Stimulated activated CD4-positive, alpha-beta T cell treated with anti-CD3 and anti-CD28 coated beads, Interleukin-2, amount 100 ng/mL, for 48 hours (primary cell): ENCODE measurements at regions not wholly inside any gene's neighbourhood (a gene's known extent, or its start where the extent isn't known, plus 50 kb on each side); places are given as distances from the start of the nearest gene placed in this dataset.
"Not testable (repeated sequence)": the region's sequence is repeated elsewhere in the genome, so short reads cannot be mapped to it uniquely, and the experiment has no call there.

Experiments used
- DNase-seq, 2 donors: peaks; one replicate each; pipeline ENCODE4 v3.0.0-alpha.2; 2020

DNA sequence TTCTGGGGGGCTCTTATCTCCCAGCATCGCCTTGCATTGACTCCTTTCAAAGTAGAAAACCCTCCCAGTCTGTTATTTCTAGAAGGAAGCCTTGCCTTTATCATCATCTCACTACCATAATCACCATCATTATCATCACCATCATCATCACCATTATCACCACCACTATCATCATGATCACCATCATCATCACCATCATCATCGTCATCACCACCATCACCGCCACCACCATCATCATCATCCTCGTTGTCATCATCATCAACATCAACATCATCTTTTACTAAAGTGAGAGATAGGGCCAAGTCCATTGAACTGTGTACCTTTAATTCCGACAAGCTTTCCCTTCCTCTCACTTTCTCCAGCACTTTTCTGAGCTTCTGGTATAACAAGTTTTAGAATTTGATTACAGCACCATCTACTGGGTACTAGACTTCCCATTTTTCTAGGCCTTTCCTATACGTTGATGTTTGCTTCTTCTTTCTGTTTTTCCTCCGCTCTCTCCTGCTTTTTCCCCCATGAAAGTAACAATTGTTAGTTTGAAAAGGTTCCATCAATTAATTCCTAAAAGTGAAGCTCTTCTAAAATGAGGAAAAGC is 226.4 kb downstream of the BUB3 start:
- no peak for DNase-seq

DNA sequence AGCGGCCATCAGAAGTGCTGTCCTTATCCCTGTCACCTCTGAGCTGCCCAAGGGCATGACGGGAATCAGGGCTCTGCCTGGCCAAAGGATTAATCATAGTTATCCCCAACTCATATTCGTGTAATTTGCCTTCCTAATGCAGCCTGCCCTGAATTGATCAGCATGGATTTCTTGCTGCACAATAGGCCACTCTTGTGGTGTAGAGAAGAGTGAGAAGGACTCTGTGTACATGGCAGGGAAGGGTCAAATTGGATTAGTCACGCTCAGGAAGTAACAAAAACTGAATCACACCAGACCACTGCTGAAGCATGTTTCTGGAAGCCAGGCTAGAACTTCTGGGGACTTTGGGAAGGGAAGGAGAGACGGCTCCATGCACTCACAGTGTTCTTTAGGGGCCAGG is 227.0 kb downstream of the BUB3 start:
- no peak for DNase-seq

DNA sequence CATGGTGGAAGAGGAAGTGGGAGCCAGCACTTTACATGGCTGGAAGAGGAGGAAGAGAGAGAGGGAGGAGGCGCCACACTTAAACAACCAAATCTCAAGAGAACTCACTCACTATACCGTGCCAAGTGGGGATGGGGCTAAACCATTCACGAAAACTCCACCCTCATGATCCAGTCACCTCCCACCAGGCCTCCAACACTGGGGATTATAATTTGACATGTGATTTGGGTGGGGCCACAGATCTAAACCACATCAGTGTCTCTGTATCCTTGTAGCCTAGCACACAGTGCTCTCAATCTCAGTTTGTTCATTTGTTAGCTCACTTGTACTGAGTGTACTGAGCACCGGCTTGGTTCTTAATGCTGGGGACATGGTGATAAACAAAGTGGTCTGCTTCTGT is 228.3 kb downstream of the BUB3 start:
- no peak for DNase-seq

DNA sequence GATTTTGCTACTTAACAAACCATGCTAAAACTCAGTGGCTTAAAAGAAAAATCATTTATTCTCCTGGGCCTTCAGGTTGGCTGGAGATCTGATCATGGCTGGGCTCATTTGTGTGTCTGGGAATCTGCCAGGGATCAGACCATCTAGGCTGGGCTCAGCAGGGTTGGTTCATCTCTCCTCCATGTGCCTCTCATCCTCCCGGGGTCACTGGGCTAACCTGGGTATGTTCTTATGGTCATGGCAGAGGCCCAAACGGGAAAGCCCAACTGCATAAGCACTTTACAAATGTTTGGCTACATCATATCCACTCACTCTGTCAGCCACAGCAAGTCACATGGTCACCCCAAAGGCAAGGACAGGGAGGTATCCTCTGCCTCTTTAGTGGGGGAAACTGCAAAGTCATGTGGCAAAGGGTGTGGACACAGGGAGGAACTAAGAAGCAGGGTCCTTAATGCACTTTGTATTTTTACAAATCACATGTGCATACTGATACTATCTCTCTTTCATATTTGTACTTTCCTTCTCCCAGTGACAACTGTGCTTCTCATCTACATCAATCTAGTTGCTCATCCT is 231.4 kb downstream of the BUB3 start:
- no peak for DNase-seq

DNA sequence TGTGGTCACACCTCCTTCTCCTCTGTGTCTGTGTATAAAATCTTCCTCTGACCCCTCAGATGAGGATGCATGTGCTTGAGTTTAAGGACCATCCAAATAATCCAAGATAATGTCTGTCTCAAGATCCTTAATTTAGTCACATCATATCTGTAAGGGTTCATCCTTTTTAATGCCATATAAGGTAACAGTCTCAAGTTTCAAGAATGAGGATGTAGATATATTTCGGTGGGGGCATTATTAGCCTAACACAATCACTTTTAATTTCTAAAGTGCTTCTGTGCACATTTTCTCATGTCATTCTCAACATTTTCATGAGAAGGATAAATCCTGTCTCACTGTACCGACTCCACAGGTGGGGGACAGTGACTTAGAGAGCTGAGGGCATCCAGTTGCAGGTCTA is 235.3 kb downstream of the BUB3 start:
- no peak for DNase-seq

DNA sequence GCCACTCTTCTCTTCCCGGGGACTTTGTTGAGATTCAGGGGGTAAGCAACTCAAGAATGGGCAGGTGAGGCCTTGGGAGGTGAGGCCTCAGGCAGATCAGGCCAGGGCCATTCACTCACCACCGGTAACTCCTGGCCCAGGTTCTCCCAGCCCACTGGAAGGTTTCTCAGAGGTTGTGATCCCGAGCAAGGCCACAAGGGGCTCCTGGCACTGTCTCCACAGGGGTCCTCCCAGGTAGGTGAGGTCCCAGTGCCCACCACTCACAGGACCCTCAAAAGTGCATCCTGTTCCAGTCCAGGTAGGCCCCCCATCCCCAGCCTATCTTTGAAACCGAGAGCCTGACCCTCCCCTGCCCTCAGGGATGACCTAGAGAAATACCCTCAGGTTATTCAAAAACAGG is 236.1 kb downstream of the BUB3 start:
- DNase-seq: no peak

DNA sequence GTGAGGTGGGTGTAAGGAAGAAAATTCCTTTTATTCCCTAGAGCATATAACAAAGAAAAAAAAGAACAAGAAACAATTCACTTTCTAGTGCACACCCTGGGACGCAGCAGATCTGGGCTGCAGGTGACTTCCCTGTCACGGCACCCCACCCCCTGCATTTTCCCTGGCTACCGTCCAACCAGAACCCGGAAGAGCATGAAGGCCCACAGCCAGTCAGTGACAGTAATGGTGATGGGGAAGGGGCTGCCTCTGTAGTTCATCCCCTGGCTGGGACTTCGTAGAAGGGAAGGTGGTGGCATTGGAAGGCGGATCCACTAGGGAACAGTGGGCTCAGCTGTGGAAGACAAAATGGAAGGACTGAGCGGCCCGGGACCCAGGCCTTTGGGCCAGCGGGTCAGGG is 236.7 kb downstream of the BUB3 start:
- DNase-seq: no peak

DNA sequence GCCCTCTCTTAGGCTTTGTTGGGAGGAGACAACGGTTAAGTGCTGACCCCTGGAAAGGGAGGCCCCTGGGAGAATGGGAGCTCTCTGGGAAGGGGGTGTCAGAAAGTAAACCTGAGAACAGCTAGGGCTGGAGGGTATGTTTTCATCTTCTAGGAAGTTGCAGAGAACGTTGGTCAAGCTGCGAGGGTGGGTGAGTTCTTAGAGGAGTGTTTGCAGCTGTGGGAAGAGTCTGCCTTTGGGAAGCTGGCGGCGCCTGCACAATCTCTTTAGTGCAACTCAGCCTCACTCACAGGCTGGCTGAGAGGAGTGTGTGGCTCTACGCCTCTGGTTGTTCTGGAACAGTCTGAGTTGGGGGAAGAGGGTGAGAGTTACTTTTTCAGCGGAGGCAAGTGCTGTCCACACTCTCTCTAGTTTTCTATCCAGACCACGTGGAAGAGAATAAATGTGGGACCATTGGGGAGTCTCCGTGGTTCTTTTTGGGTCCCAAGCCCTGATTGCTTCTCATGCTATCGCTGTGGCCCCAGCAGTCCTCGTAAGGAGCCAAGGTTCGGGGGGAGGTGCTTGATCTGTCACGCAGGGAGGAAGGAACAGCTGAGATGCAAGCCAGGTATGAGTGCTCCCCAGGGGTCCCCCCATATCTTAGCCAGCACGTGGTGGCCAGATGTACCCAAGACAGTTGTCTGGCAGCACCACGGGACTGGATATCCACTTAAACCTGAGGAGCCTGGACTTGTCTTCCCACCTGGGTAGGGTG is 237.2 kb downstream of the BUB3 start:
- DNase-seq: no peak

DNA sequence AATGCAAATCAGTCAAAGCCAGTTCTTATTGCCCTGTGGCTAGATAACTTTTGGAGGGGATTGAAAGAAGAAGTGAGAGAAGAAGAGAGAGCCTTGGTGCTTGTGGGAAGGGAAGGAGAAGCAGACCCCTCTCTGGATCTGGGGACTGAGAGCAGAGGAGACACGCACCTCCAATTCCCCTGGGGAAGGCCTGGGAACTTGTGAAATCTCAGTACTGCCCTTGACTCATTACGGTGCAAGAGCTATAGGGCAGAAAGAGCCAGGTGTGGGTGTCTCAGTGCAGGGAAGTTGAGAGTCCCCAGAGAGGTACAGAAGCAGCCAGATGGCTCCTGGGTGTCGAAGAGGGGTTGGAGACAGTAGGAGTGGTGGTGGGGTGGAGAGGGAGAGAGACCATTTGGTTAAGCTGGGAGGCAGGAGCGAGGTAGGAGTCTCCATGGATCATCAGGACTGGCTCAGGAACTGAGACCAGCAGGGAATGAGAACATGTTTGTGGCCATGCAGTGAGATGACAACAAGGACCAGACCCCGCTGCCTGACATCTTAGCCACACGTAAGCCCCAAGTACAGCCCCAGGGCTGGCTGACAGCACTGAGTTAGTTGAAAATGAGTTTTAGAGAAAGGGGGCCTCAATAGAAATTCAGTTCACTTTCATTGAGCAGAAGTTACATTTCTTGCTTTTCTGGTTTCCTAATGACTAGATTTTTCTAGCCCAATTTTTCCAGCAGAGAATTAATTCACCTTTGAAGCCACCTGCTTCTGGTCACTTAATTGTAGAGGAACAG is 238.2 kb downstream of the BUB3 start:
- DNase-seq: no peak

DNA sequence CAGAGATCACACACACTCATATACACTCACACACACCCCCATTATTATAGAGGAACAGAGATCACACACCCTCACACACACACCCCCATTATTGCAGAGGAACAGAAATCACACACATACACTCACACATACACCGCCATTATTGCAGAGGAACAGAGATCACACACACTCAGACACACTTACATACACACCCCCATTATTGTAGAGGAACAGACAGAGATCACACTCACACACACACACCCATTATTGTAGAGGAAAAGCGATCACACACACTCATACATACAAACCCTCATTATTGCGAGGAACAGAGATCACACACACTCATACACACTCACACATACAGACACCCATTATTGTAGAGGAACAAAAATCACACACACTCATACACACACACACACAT is 239.0 kb downstream of the BUB3 start:
- DNase-seq: no peak

DNA sequence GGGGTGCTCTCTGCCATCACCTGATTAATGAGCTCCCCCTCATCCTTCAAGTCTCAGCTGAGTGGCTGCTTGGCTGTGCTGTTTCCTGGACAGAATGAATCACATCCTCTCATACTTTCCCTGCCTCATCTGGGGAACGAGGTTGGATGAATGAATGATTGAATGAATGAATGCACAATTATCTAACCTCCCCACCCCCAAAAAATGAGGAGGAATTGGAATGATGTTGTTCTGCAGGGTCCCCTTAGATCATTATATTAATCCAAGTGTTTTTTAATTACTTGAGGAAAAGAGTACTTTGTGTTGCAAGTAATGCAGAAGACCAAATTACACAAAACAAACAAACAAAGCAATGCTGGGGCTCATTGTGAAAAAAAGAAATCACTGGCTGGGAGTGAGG is 240.2 kb downstream of the BUB3 start:
- DNase-seq: no peak

DNA sequence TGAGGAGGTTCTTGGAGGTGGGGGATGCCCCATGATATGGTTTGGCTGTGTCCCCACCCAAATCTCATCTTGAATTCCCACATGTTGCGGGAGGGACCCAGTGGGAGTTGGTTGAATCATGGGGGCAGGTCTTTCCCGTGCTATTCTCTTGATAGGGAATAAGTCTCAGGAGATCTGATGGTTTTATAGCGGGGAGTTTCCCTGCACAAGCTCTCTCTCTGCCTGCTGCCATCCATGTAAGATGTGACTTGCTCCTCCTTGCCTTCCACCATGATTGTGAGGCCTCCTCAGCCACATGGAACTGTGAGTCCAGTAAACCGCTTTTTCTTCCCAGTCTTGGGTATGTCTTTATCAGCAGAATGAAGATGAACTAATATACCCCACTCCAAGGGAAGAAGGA is 241.0 kb downstream of the BUB3 start:
- not testable (repeated sequence) for DNase-seq

DNA sequence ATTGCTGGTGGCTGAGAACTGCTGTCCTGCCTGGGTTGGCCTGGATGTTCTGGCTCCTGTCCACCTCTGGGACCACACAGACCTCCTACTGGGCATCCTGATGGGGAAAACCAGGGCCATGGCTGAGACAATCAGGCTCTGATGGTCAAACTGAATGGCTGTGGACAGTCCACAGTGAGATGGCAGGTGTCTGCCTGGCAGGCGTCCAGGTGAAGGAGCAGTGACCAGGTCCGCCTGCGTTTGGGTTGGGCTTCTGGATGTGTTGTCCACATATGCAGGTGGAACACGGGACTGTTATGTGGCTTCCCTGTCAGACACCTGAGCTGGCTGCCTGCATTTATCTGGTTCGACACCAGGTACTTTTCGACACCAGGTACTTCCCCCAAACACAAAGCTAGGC is 241.7 kb downstream of the BUB3 start:
- DNase-seq: no peak

DNA sequence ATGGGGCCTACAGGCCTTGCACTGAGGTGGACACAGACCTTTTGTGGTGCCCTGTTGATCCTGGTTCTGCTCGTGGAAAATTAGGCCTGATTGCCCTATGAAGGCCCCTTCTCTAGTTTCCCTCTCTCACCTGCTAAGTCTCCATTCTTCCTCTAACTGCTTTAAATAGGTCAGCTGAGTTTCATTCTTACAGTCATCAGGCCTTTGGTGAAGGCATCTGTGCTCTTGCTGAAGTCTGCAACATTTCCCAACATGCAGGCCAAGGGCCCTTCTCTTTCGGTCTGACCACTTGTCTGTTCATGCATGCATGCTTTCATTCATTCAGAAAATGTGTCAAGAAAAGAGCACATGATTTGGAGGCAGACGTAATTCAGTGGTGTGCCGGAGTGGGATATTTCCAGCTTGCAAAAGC is 244.0 kb downstream of the BUB3 start:
- DNase-seq: no peak

DNA sequence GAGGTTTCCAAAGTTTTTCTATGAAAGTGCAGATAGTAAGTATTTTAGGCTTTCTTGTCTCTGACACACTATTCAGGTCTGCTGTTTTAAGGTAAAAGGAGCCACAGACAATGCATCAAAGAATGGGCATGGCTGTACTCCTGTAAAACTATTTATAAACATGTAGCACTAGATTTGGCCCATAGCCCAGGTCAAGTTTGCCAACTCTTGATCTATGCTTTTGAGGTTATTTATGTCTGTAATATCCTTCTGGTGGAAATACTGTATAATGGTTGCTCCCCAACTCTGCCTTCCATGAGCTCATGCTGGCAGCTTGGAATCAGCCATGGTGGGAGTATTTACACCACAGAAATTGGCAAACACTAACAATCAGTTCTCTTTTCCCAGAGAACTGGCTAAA is 244.6 kb downstream of the BUB3 start:
- no peak for DNase-seq

DNA sequence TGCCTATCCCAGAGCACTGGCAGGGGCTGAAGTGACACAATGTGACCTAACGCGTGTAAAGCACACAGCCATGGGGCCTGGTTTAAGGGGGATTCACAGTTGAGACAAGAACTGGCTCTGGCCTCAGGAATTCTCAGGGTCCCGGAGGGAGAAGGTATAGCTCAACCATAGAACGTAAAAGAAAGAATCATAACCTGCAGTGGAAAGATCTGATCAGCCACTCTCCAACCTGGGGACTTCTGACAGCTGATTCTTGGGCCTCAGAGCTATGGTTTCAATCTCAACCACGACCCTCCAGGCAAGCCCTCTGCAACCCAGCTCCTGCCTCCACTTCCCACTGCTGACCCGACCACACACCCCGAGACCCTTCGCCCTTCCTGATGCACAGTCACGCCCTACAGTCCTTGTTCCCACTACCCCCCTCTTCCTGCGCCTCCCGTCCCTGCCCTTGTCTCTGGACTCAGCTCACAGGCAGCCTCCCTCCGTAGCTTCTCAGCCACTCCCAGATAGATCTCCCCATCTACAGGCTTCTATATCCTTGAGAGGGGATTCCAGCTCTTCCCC is 245.2 kb downstream of the BUB3 start:
- DNase-seq: no peak

DNA sequence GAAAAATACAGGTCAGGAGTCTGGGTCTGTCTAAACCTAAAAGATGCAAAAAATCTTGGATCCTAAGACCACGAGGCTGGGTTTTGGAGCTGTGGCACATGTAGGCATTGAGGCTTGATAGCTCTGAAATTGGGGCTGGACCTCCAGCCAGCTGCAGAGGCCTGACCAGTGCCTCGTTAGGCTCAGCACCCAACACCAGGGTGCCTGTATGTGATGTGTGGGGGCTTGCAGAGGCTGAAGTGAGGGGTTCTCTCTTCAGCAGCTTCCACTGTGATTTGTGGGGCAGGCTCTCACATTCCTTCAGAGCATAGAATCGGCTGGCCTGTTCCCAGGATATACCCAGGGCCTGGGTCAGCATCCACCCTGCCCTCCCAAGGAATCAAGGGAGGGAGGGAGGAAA is 247.8 kb downstream of the BUB3 start:
- DNase-seq: no peak

DNA sequence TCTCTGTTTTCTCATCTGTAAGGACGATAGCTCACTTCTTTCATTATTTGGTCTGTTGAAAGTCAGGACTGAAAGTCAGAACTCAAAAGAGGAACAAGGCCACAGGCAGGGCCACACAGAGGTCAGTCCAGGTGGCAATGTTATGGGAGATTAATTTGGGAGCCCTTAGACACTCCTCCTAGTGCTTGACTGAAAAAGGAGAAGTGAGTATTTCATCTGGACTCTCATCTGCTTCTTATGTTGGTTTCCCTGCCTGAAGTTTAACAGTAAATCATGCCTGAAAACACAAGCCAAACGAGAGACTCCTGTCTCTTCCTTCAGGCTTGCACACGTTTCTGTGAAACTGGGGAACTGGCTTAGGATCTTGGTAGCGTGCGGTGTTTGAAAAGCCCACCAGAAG is 248.5 kb downstream of the BUB3 start:
- no peak for DNase-seq

DNA sequence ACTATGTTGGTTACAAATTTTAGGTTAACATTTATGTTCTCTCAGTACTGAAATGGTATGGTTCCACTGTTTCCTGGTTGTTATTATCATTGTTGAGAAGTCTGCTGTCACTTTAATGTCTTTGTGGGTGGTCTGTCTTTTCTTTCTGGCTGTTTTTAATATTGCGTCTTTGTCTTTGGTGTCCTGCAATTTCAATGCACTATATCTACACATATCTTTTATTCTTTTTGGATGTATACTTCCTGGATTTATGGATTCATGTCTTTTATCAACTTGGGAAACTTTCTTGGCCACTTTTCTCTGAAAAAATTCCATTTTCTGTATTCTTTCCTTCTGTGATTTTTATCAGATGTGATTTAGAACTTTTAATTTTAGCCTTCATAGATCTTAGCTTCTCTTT is 250.2 kb downstream of the BUB3 start:
- no peak for DNase-seq

DNA sequence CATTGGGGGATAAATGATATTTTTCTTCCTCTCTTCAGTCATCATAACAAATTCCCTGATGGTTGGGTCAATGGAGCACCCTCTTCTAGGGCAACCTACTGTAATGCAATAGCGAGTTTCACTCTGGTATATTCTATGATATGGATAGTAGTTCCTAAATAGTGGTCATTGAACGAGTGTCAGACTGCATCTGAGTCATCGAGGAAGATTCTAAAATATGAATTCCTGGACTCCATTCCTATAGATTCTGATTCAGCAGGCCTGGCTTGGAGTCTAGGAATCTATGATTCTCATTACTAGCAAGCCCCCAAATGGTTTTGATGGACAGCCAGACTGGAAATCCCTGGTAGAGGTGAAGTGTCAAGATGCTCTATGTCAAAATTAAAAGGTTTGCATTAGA is 254.5 kb downstream of the BUB3 start:
- no peak for DNase-seq

DNA sequence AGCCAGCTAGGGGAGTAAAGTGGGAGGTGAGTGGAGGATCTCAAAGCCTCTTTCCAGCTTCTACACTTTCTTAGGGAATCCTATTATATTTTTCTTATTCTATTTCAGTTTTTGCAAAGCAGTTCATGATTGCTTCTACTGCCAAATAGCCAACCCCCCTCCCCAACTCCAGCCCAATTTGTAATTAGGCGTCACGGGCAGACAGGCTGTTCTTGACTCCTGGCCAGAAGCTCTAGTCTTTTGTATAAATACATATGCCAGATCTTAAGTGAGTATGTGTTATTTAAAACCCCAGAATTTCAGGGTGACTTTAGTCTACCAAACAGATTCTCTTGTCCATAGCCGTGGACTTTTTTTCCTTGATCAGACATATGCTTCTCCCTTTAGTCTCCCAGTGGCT is 255.2 kb downstream of the BUB3 start:
- DNase-seq: no peak

DNA sequence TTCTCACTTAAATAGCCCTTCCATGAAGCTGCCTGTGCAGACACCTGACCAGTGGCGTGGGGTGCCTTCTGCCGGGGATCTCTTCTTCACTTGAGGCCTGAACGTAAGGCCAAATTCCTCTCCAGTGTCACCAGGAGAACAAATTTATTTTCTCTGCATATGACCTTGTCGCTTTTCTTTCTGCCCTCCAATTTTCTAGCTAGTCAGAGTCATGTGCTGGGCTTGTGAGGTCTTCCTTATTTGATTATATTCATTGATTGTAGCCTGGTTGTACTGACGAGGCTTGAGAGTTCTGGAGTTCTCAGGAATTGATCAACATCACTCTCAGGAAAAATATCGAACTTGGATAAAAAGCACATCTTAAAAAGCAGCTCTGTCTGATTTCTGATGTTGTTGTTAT is 255.7 kb downstream of the BUB3 start:
- no peak for DNase-seq

DNA sequence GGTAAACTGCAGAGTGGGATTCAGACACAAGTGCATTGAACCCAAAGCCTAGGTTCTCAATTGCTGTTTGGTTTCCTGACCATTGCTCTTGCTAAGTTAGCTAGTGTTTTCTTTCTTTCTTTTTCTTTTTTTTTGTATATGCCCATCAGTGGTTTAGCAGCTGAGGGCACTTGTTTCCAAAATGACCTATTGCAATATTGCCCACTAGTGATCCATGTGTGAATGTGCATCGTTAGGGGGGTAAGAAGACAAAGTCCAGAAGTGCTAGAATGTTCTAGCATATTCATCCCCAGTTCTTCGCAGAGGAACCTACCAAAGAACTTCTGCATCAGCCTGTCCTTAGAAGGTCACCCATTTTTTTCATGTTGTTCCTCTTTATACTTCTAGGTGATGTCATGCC is 252.8 kb upstream of the GPR26 start:
- DNase-seq: no peak

DNA sequence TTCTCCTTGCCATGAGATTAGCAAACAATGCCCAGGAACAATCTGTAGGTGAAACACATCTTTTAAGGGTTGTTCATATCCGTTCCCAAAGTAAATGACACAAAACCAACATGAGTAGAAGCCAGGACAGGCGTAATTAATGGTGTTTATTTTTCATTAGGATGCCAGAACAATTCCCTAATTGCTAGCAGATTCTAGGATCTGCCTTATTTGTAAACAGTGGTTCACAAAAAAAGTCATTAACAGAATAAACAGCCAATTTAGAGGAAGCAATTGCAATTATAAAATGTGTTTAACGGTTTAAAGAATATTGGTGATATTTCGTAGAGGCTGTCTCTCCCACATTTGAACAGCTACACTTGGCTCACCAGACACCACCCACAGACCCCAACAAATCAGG is 250.6 kb upstream of the GPR26 start:
- DNase-seq: no peak
